HG03354 (cell line): ENCODE measurements at regions not wholly inside any gene's neighbourhood (a gene's known extent, or its start where the extent isn't known, plus 50 kb on each side); places are given as distances from the start of the nearest gene placed in this dataset.

Experiments used
- ATAC-seq: cut with Tn5 transposase; IDR thresholded peaks from one replicate; pipeline ENCODE4 v1.9.1; 2021; ENCODE audit warnings: mild to moderate bottlenecking; ENCODE audit not compliant: unreplicated experiment, poor library complexity, severe bottlenecking

GRCh38 chr3:106323586-106323985, 454.8 kb upstream of the CBLB start:
- ATAC-seq: no peak

- no peak for ATAC-seq
These were observed 458.3 kb upstream of the CBLB start for GRCh38 chr3:106326941-106327695.

- no peak for ATAC-seq
These were observed 458.8 kb upstream of the CBLB start for GRCh38 chr3:106327696-106328025.

- no peak for ATAC-seq
These were observed 459.4 kb upstream of the CBLB start for GRCh38 chr3:106328224-106328623.

GRCh38 chr3:106329521-106329920, 460.7 kb upstream of the CBLB start:
- no peak for ATAC-seq

GRCh38 chr3:106331636-106332035, 462.8 kb upstream of the CBLB start:
- no peak for ATAC-seq

- ATAC-seq: peak; percentile 36
These were observed 463.3 kb upstream of the CBLB start for GRCh38 chr3:106332129-106332528.

- peak; percentile 73 for ATAC-seq
These were observed 464.1 kb upstream of the CBLB start for GRCh38 chr3:106332884-106333283.

- ATAC-seq: peak; percentile 62
These were observed 465.3 kb upstream of the CBLB start for GRCh38 chr3:106333911-106334618.

GRCh38 chr3:106336619-106337018, 467.8 kb upstream of the CBLB start:
- no peak for ATAC-seq

- ATAC-seq: no peak
These were observed 468.3 kb upstream of the CBLB start for GRCh38 chr3:106337116-106337515.

- no peak for ATAC-seq
These were observed 469.9 kb upstream of the CBLB start for GRCh38 chr3:106338582-106339214.

GRCh38 chr3:106339551-106339950, 470.7 kb upstream of the CBLB start:
- ATAC-seq: no peak

- ATAC-seq: no peak
These were observed 472.3 kb upstream of the CBLB start for GRCh38 chr3:106341087-106341486.

- no peak for ATAC-seq
These were observed 472.9 kb upstream of the CBLB start for GRCh38 chr3:106341586-106342162.

GRCh38 chr3:106342386-106342785, 473.6 kb upstream of the CBLB start:
- ATAC-seq: no peak

GRCh38 chr3:106343811-106344210, 475.0 kb upstream of the CBLB start:
- ATAC-seq: no peak

- no peak for ATAC-seq
These were observed 476.7 kb upstream of the CBLB start for GRCh38 chr3:106345353-106346027.

GRCh38 chr3:106347350-106347749, 478.5 kb upstream of the CBLB start:
- no peak for ATAC-seq

GRCh38 chr3:106348139-106348690, 479.4 kb upstream of the CBLB start:
- no peak for ATAC-seq
